ENCODE measurements at regions not wholly inside any gene's neighbourhood (a gene's known extent, or its start where the extent isn't known, plus 50 kb on each side); places are given as distances from the start of the nearest gene placed in this dataset.

- no peaks in the 10 kb centered on the region for H3K36me3 ChIP-seq
- no peak overlapping the region for H3K4me3 ChIP-seq
- H3K27ac ChIP-seq = no peak overlapping the region
- H3K9me3 ChIP-seq = no peaks in the 10 kb centered on the region
- no peaks in the 10 kb centered on the region for H3K27me3 ChIP-seq
- TF ChIP-seq POLR2AphosphoS5 (IDR thresholded peaks at IDR 0.05; ENCODE audit: insufficient read depth in 1 of 2, low read depth in 1 of 2) (no peak), CTCF (IDR thresholded peaks at IDR 0.05) (no peak), POLR2A (IDR thresholded peaks at IDR 0.05) (no peak)
- H3K4me1 ChIP-seq = no peaks in the 10 kb centered on the region
- no peak for DNase-seq (ENCODE audit: extremely low spot score in 2 of 2)
- intact Hi-C loops (cut with DNase I) = no loop called here
These were observed 202.6 kb downstream of the AASDHPPT start for GRCh38 chr11:106280036-106280435.

- Histone ChIP-seq H3K27ac (no peak overlapping the region), H3K9me3 (no peaks in the 10 kb centered on the region), H3K27me3 (no peaks in the 10 kb centered on the region), H3K4me3 (no peak overlapping the region), H3K36me3 (no peaks in the 10 kb centered on the region), H3K4me1 (no peaks in the 10 kb centered on the region)
- intact Hi-C loops (cut with DNase I) = no loop called here
- no peak for DNase-seq (ENCODE audit: extremely low spot score in 2 of 2)
- no peak for TF ChIP-seq CTCF (IDR thresholded peaks at IDR 0.05)
These were observed 204.2 kb downstream of the AASDHPPT start for GRCh38 chr11:106281455-106282173.

GRCh38 chr11:106286881-106287504 is 209.5 kb downstream of the AASDHPPT start:
- TF ChIP-seq POLR2AphosphoS5 (IDR thresholded peaks at IDR 0.05; ENCODE audit: insufficient read depth in 1 of 2, low read depth in 1 of 2) (no peak), POLR2A (IDR thresholded peaks at IDR 0.05) (no peak), CTCF (IDR thresholded peaks at IDR 0.05) (no peak)
- DNase-seq (ENCODE audit: extremely low spot score in 2 of 2) = no peak
- Histone ChIP-seq H3K36me3 (no peaks in the 10 kb centered on the region), H3K4me1 (no peaks in the 10 kb centered on the region), H3K4me3 (no peak overlapping the region), H3K27ac (no peak overlapping the region), H3K9me3 (no peaks in the 10 kb centered on the region), H3K27me3 (no peaks in the 10 kb centered on the region)
- intact Hi-C loops (cut with DNase I) = no loop called here

GRCh38 chr11:106288057-106288456 is 210.6 kb downstream of the AASDHPPT start:
- DNase-seq (ENCODE audit: extremely low spot score in 2 of 2) = no peak
- TF ChIP-seq CTCF (IDR thresholded peaks at IDR 0.05) (no peak), POLR2AphosphoS5 (IDR thresholded peaks at IDR 0.05; ENCODE audit: insufficient read depth in 1 of 2, low read depth in 1 of 2) (no peak), POLR2A (IDR thresholded peaks at IDR 0.05) (no peak)
- H3K9me3 ChIP-seq = no peaks in the 10 kb centered on the region
- no peaks in the 10 kb centered on the region for H3K27me3 ChIP-seq
- intact Hi-C loops (cut with DNase I) = no loop called here
- no peaks in the 10 kb centered on the region for H3K4me1 ChIP-seq
- H3K4me3 ChIP-seq = no peak overlapping the region
- no peak overlapping the region for H3K27ac ChIP-seq
- H3K36me3 ChIP-seq = no peaks in the 10 kb centered on the region

GRCh38 chr11:106288822-106289387 is 211.4 kb downstream of the AASDHPPT start:
- no peaks in the 10 kb centered on the region for H3K36me3 ChIP-seq
- H3K4me1 ChIP-seq = no peaks in the 10 kb centered on the region
- no peak overlapping the region for H3K4me3 ChIP-seq
- TF ChIP-seq POLR2A (IDR thresholded peaks at IDR 0.05) (no peak), POLR2AphosphoS5 (IDR thresholded peaks at IDR 0.05; ENCODE audit: insufficient read depth in 1 of 2, low read depth in 1 of 2) (no peak), CTCF (IDR thresholded peaks at IDR 0.05) (no peak)
- H3K9me3 ChIP-seq = no peaks in the 10 kb centered on the region
- intact Hi-C loops (cut with DNase I) = no loop called here
- DNase-seq (ENCODE audit: extremely low spot score in 2 of 2) = no peak
- H3K27ac ChIP-seq = no peak overlapping the region
- H3K27me3 ChIP-seq = no peaks in the 10 kb centered on the region

Data from vagina (tissue), 2 donors.